Adrenal gland (tissue), 9 donors: ENCODE measurements at regions not wholly inside any gene's neighbourhood (a gene's known extent, or its start where the extent isn't known, plus 50 kb on each side); places are given as distances from the start of the nearest gene placed in this dataset.

Experiments used
- DNase-seq, 7 donors: peaks; one replicate each; pipeline ENCODE4 v3.0.0-alpha.2; 2019 to 2020
- H3K27ac ChIP-seq, 5 donors: fragments of 200-600 bp; sonication (generic) in 4 of 5; 1 replicate in 3 of 5; 2 replicates in 2 of 5; pipeline versions ENCODE4 v1.5.1 to v1.8.0; 2016 to 2020; ENCODE audit warnings: mild to moderate bottlenecking in 1 of 5
- H3K27me3 ChIP-seq: fragments of 200-600 bp; 2 replicates; pipeline ENCODE4 v1.8.0; 2021
- H3K36me3 ChIP-seq, 2 donors: fragments of 200-600 bp; replicated peaks in 1 of 2; 1 replicate in 1 of 2; 2 replicates in 1 of 2; pipeline versions ENCODE4 v1.5.1 to v1.8.0; 2018 to 2022
- H3K4me1 ChIP-seq, 2 donors: fragments of 200-600 bp; replicated peaks in 1 of 2; 1 replicate in 1 of 2; 2 replicates in 1 of 2; pipeline versions ENCODE4 v1.5.1 to v1.8.0; 2018 to 2021
- H3K4me3 ChIP-seq, 4 donors: fragments of 200-600 bp; sonication (generic) in 3 of 4; one replicate each; pipeline ENCODE4 v1.5.1; 2016 to 2018
- H3K9me3 ChIP-seq, 3 donors: fragments of 200-600 bp; sonication (generic) in 1 of 3; replicated peaks in 1 of 3; 1 replicate in 2 of 3; 2 replicates in 1 of 3; pipeline versions ENCODE4 v1.5.1 to v1.8.0; 2016 to 2021
- POLR2A ChIP-seq, 2 donors: fragments of 450-650 bp; IDR thresholded peaks; one replicate each; pipeline ENCODE4 v1.6.1; 2017; ENCODE audit warnings: antibody characterized with exemption in 2 of 2, mild to moderate bottlenecking in 2 of 2, moderate library complexity in 1 of 2
- WGBS, 4 donors: extraction: QIAGEN DNeasy Blood & Tissue Kit in 2 of 4; methylation state at CpG; one replicate each; pipeline versions ENCODE4 v1.1.5 to v1.1.7; 2013 to 2017; 5-methylcytosine and 5-hydroxymethylcytosine counted together
- intact Hi-C, 2 donors: fragments of 100-400 bp; cut with DNase I; formaldehyde crosslinking; loops; one replicate each; pipeline versions ENCODE4 v1.14.1 to v1.15.0; 2022 to 2023
- TF ChIP-seq, protein P1 (sequence below), 6 experiments: fragments of 450-650 bp in 4 of 6; fragments of 200-600 bp in 2 of 6; sonication (generic) in 1 of 6; IDR thresholded peaks; 1 replicate in 5 of 6; 2 replicates in 1 of 6; pipeline versions ENCODE4 v1.5.1 to v1.8.0; 2016 to 2021; ENCODE audit warnings: antibody characterized with exemption in 6 of 6, mild to moderate bottlenecking in 2 of 6, moderate library complexity in 1 of 6
- donor health status: healthy with polysubstance abuse.
- donor health status: Bipolar disorder and iron deficiency.
- donor health status: DM: yes; HTN: yes; CAD: no.
- donor health status: DM: no; HTN: no; CAD: no.
- donor health status: DM: no; HTN: no; CAD: no.

DNA sequence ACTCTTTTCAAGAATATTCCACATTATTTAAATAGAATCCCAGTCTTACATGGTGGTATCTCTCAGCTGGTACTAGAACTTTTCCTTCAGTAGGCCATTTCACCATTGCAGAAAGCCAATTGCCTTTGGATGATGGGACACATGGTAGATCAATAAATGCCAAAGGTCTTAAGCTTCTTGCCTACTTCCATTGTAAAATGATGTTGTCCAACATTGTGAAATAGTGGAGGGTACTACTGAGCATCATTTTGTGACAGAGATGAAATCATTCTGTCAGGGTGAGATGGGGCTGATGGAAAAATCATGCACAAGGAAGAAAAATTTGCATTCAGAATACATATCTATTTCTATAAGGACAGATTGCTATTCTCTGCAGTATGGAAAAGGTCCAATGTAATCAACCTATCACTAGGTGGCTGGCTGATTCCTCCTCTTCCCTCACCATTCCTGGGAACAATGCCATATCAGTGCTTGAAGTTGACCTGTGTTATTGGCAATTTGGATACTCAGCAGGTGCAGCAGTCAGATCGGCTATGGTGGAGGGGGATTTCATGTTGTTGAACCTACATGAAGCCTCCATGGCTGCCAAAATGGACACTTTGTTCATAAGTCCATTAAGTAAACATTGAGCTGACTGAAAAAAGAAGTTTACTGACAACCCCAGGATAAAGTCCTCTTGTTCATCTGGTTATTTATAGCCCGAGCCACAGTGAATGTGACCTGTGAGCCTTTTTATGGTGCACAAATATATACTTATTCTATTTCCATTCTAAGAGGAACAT lies 596.9 kb upstream of the ARPP21 start:
- H3K27me3 ChIP-seq = no peaks in the 10 kb centered on the region
- no peak overlapping the region for H3K4me3 ChIP-seq
- TF ChIP-seq, protein P1, sequence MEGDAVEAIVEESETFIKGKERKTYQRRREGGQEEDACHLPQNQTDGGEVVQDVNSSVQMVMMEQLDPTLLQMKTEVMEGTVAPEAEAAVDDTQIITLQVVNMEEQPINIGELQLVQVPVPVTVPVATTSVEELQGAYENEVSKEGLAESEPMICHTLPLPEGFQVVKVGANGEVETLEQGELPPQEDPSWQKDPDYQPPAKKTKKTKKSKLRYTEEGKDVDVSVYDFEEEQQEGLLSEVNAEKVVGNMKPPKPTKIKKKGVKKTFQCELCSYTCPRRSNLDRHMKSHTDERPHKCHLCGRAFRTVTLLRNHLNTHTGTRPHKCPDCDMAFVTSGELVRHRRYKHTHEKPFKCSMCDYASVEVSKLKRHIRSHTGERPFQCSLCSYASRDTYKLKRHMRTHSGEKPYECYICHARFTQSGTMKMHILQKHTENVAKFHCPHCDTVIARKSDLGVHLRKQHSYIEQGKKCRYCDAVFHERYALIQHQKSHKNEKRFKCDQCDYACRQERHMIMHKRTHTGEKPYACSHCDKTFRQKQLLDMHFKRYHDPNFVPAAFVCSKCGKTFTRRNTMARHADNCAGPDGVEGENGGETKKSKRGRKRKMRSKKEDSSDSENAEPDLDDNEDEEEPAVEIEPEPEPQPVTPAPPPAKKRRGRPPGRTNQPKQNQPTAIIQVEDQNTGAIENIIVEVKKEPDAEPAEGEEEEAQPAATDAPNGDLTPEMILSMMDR (IDR thresholded peaks at IDR 0.05) = no peak
- TF ChIP-seq POLR2A (IDR thresholded peaks at IDR 0.05) = no peak
- H3K27ac ChIP-seq = no peak overlapping the region
- H3K36me3 ChIP-seq = no peaks in the 10 kb centered on the region
- H3K9me3 ChIP-seq = no peaks in the 10 kb centered on the region
- intact Hi-C loops = no loop called here
- DNase-seq = no peak
- WGBS, 4 donors = 55 to 69% (median 61%) methylated on average over 2 of the region's 2 CpGs
- H3K4me1 ChIP-seq = no peaks in the 10 kb centered on the region

DNA sequence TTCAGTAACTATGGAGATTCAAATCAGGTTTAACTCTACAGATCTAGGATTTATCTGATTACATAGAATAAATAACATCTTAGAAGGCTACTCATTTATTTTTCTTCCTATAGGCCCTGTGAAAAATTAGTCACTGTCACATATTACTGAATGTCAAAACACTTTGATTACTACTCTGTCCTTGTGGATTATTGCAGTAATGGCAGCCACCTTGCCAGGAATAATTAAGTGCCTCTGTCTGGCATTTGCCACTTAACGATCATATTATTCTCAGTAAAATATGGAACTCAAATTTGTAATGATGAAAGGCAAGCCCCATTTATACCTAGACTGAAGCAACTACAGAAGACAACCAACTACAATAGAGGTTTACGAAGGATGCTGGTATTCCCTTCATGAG lies 596.3 kb upstream of the ARPP21 start:
- Histone ChIP-seq H3K27me3 (no peaks in the 10 kb centered on the region), H3K4me1 (no peaks in the 10 kb centered on the region), H3K27ac (no peak overlapping the region), H3K4me3 (no peak overlapping the region), H3K9me3 (no peaks in the 10 kb centered on the region), H3K36me3 (no peaks in the 10 kb centered on the region)
- WGBS, 4 donors = 78 to 91% (median 90%) methylated on average over 2 of the region's 2 CpGs
- no peak for DNase-seq
- TF ChIP-seq, protein P1 (IDR thresholded peaks at IDR 0.05) = no peak
- no peak for TF ChIP-seq POLR2A (IDR thresholded peaks at IDR 0.05)
- intact Hi-C loops = no loop called here

DNA sequence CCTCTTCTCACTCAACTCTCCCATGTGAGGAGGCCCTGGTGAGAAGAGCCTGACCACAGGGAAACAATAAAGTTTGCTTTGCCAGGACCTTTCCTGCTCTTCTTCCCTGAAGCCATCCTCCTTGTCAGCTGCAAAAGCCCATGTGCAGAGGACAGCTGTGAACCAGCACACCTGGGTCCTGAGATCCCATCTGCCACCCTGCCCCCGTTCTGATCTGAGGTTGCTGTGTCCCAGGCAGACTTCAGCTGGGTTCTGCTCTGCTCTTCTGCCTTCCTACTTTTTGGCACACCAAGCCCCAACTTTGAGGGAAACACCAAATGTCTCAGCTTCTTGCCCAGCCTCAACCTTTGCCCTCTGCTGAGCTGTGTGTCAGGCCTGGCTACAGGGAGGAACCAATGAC lies 595.1 kb upstream of the ARPP21 start:
- DNase-seq = no peak
- no peak for TF ChIP-seq POLR2A (IDR thresholded peaks at IDR 0.05)
- TF ChIP-seq, protein P1 (IDR thresholded peaks at IDR 0.05) = no peak
- H3K9me3 ChIP-seq = no peaks in the 10 kb centered on the region
- 55 to 85% (median 73%) methylated on average over 1 of the region's 1 CpG for WGBS, 4 donors
- no peak overlapping the region for H3K4me3 ChIP-seq
- H3K27ac ChIP-seq = no peak overlapping the region
- no peaks in the 10 kb centered on the region for H3K4me1 ChIP-seq
- intact Hi-C loops = no loop called here
- H3K27me3 ChIP-seq = no peaks in the 10 kb centered on the region
- no peaks in the 10 kb centered on the region for H3K36me3 ChIP-seq

DNA sequence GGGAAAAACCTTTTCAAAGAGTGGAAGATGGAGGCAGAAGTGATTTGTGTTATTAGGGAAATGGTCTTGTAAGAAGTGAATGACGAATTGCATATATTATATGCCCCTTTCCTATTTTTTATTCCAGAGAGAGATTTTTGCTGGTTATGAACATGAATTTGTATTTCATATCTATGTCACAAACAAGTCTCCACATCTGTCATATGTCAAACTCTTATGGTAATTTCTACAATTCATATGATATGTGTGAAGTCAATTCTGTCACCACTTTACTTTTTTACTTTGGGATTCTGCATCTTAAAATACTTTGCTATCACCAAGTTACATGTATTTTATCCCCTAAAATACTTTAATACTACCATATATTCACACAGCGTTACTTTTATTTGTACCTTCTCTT lies 594.2 kb upstream of the ARPP21 start:
- H3K27me3 ChIP-seq = no peaks in the 10 kb centered on the region
- H3K36me3 ChIP-seq = no peaks in the 10 kb centered on the region
- H3K4me1 ChIP-seq = no peaks in the 10 kb centered on the region
- 74 to 90% (median 85%) methylated on average over 2 of the region's 2 CpGs for WGBS, 4 donors
- H3K9me3 ChIP-seq = no peaks in the 10 kb centered on the region
- TF ChIP-seq POLR2A (IDR thresholded peaks at IDR 0.05) = no peak
- TF ChIP-seq, protein P1 (IDR thresholded peaks at IDR 0.05) = no peak
- no peak overlapping the region for H3K4me3 ChIP-seq
- intact Hi-C loops = no loop called here
- H3K27ac ChIP-seq = no peak overlapping the region
- no peak for DNase-seq
